ENCODE measurements at regions not wholly inside any gene's neighbourhood (a gene's known extent, or its start where the extent isn't known, plus 50 kb on each side); places are given as distances from the start of the nearest gene placed in this dataset.

DNA sequence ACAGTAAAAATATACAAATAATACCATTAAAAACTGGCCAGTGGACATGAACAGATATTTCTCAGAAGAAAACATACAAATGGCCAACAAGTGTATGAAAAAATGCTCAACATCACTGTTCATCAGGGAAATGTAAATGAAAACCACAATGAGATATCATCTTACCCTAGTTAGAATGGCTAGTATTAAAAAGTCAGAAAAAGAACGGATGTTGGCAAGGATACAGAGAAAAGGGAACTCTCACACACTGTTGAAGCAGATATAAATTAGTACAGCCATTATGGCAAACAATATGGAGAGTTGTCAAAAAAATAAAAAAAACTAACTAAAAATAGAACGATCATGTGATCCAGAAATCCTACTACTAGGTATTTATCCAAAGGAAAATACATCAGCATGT, 222.7 kb upstream of the NAALADL2 start:
- TF ChIP-seq, protein P1, sequence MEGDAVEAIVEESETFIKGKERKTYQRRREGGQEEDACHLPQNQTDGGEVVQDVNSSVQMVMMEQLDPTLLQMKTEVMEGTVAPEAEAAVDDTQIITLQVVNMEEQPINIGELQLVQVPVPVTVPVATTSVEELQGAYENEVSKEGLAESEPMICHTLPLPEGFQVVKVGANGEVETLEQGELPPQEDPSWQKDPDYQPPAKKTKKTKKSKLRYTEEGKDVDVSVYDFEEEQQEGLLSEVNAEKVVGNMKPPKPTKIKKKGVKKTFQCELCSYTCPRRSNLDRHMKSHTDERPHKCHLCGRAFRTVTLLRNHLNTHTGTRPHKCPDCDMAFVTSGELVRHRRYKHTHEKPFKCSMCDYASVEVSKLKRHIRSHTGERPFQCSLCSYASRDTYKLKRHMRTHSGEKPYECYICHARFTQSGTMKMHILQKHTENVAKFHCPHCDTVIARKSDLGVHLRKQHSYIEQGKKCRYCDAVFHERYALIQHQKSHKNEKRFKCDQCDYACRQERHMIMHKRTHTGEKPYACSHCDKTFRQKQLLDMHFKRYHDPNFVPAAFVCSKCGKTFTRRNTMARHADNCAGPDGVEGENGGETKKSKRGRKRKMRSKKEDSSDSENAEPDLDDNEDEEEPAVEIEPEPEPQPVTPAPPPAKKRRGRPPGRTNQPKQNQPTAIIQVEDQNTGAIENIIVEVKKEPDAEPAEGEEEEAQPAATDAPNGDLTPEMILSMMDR (IDR thresholded peaks at IDR 0.05; ENCODE audit: low read depth, low read length) = no peak
- TF ChIP-seq MYC (IDR thresholded peaks at IDR 0.05; ENCODE audit: low read depth, low read length) = no peak
- TF ChIP-seq, protein P2, sequence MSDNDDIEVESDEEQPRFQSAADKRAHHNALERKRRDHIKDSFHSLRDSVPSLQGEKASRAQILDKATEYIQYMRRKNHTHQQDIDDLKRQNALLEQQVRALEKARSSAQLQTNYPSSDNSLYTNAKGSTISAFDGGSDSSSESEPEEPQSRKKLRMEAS (IDR thresholded peaks at IDR 0.05; ENCODE audit: low read depth, low read length) = no peak

All from NB4 (cell line).